ENCODE measurements at regions not wholly inside any gene's neighbourhood (a gene's known extent, or its start where the extent isn't known, plus 50 kb on each side); places are given as distances from the start of the nearest gene placed in this dataset.
A peak's percentile ranks its signal among the peaks of the same experiment; 100 is the strongest.
"Not testable (repeated sequence)": the region's sequence is repeated elsewhere in the genome, so short reads cannot be mapped to it uniquely, and the experiment has no call there.

GRCh38 chr5:174794931-174795672, 70.7 kb downstream of the MSX2 start:
- Histone ChIP-seq H3K9me3 (ENCODE audit: low read length) (no peaks in the 10 kb centered on the region), H3K9ac (ENCODE audit: low read length) (no peak overlapping the region), H3K27ac (ENCODE audit: low read length) (no peak overlapping the region), H3K4me2 (ENCODE audit: low read depth, low read length, poor library complexity, severe bottlenecking) (no peak overlapping the region), H3K9me2 (replicated peaks; ENCODE audit: insufficient read depth, low read length) (no peaks in the 10 kb centered on the region), H2AFZ (ENCODE audit: low read length) (no peak overlapping the region), H4K20me1 (ENCODE audit: insufficient read depth, low read depth, low read length) (no peaks in the 10 kb centered on the region), H3K4me1 (ENCODE audit: low read length) (no peaks in the 10 kb centered on the region), H3K4me3 (ENCODE audit: low read length) (no peak overlapping the region), H3K36me3 (ENCODE audit: insufficient read depth, low read length) (no peaks in the 10 kb centered on the region), H3K79me2 (ENCODE audit: low read length) (no peaks in the 10 kb centered on the region), H3K27me3 (ENCODE audit: low read length) (no peaks in the 10 kb centered on the region)
- DNase-seq: no peak

GRCh38 chr5:174793684-174794328, 69.4 kb downstream of the MSX2 start:
- Histone ChIP-seq H3K9me3 (ENCODE audit: low read length) (no peaks in the 10 kb centered on the region), H3K36me3 (ENCODE audit: insufficient read depth, low read length) (no peaks in the 10 kb centered on the region), H3K9me2 (replicated peaks; ENCODE audit: insufficient read depth, low read length) (no peaks in the 10 kb centered on the region), H3K79me2 (ENCODE audit: low read length) (no peaks in the 10 kb centered on the region), H2AFZ (ENCODE audit: low read length) (no peak overlapping the region), H3K9ac (ENCODE audit: low read length) (no peak overlapping the region), H3K4me3 (ENCODE audit: low read length) (no peak overlapping the region), H3K4me1 (ENCODE audit: low read length) (no peaks in the 10 kb centered on the region), H3K27me3 (ENCODE audit: low read length) (no peaks in the 10 kb centered on the region), H3K27ac (ENCODE audit: low read length) (no peak overlapping the region), H4K20me1 (ENCODE audit: insufficient read depth, low read depth, low read length) (no peaks in the 10 kb centered on the region), H3K4me2 (ENCODE audit: low read depth, low read length, poor library complexity, severe bottlenecking) (no peak overlapping the region)
- peak; percentile 84 for DNase-seq

- no peak overlapping the region for H3K4me2 ChIP-seq (ENCODE audit: low read depth, low read length, poor library complexity, severe bottlenecking)
- no peaks in the 10 kb centered on the region for H3K4me1 ChIP-seq (ENCODE audit: low read length)
- H2AFZ ChIP-seq (ENCODE audit: low read length): no peak overlapping the region
- no peak overlapping the region for H3K9ac ChIP-seq (ENCODE audit: low read length)
- H3K27me3 ChIP-seq (ENCODE audit: low read length): no peaks in the 10 kb centered on the region
- no peaks in the 10 kb centered on the region for H3K36me3 ChIP-seq (ENCODE audit: insufficient read depth, low read length)
- no peak overlapping the region for H3K4me3 ChIP-seq (ENCODE audit: low read length)
- no peaks in the 10 kb centered on the region for H3K79me2 ChIP-seq (ENCODE audit: low read length)
- no peak for DNase-seq
- H3K27ac ChIP-seq (ENCODE audit: low read length): no peak overlapping the region
- no peaks in the 10 kb centered on the region for H3K9me2 ChIP-seq (replicated peaks; ENCODE audit: insufficient read depth, low read length)
- no peaks in the 10 kb centered on the region for H3K9me3 ChIP-seq (ENCODE audit: low read length)
- H4K20me1 ChIP-seq (ENCODE audit: insufficient read depth, low read depth, low read length): no peaks in the 10 kb centered on the region
These were observed 68.7 kb downstream of the MSX2 start for GRCh38 chr5:174793076-174793475.

DNA sequence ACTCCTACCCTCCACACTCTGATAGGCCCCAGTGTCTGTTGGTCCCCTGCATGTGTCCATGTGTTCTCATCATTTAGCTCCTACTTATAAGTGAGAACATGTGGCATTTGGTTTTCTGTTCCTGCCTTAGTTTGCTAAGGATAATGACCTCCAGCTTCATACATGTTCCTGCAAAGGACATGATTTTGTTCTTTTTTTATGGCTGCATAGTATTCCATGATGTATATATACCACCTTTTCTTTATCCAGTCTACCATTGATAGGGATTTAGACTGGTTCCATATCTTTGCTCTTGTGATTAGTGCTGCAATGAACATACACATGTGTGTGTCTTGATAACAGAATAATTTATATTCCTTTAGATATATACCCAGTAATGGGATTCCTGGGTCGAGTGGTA, 67.9 kb downstream of the MSX2 start:
- not testable (repeated sequence) for H3K4me2 ChIP-seq (ENCODE audit: low read depth, low read length, poor library complexity, severe bottlenecking); H3K9ac ChIP-seq (ENCODE audit: low read length); DNase-seq; H3K36me3 ChIP-seq (ENCODE audit: insufficient read depth, low read length); H2AFZ ChIP-seq (ENCODE audit: low read length); H3K4me1 ChIP-seq (ENCODE audit: low read length); H4K20me1 ChIP-seq (ENCODE audit: insufficient read depth, low read depth, low read length); H3K79me2 ChIP-seq (ENCODE audit: low read length); H3K4me3 ChIP-seq (ENCODE audit: low read length); H3K9me2 ChIP-seq (replicated peaks; ENCODE audit: insufficient read depth, low read length); H3K27ac ChIP-seq (ENCODE audit: low read length); H3K9me3 ChIP-seq (ENCODE audit: low read length); H3K27me3 ChIP-seq (ENCODE audit: low read length)

DNA sequence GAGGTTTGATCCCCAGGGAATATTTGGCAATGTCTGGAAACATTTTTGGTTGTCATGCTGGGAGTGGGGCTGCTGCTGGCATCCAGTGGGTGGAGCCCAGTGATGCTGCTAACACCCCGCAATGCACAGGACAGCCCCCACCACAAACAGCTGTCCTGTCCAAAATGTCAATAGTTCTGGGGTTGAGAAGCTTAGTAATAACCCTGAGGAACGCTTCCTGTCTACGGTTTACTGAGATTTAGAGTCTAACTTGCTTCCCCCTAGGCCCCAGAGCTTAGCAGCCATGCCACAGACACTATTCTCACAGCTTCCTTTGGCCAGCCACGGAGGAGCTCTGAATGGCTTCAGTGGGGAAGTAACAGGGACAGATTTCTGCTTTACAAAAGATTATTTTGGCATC, 66.5 kb downstream of the MSX2 start:
- no peaks in the 10 kb centered on the region for H3K9me2 ChIP-seq (replicated peaks; ENCODE audit: insufficient read depth, low read length)
- no peaks in the 10 kb centered on the region for H3K36me3 ChIP-seq (ENCODE audit: insufficient read depth, low read length)
- no peak overlapping the region for H2AFZ ChIP-seq (ENCODE audit: low read length)
- no peak overlapping the region for H3K9ac ChIP-seq (ENCODE audit: low read length)
- H3K27me3 ChIP-seq (ENCODE audit: low read length): no peaks in the 10 kb centered on the region
- DNase-seq: no peak
- H3K4me3 ChIP-seq (ENCODE audit: low read length): no peak overlapping the region
- H3K27ac ChIP-seq (ENCODE audit: low read length): no peak overlapping the region
- no peak overlapping the region for H3K4me2 ChIP-seq (ENCODE audit: low read depth, low read length, poor library complexity, severe bottlenecking)
- H3K79me2 ChIP-seq (ENCODE audit: low read length): no peaks in the 10 kb centered on the region
- H3K4me1 ChIP-seq (ENCODE audit: low read length): no peaks in the 10 kb centered on the region
- no peaks in the 10 kb centered on the region for H4K20me1 ChIP-seq (ENCODE audit: insufficient read depth, low read depth, low read length)
- no peaks in the 10 kb centered on the region for H3K9me3 ChIP-seq (ENCODE audit: low read length)

DNA sequence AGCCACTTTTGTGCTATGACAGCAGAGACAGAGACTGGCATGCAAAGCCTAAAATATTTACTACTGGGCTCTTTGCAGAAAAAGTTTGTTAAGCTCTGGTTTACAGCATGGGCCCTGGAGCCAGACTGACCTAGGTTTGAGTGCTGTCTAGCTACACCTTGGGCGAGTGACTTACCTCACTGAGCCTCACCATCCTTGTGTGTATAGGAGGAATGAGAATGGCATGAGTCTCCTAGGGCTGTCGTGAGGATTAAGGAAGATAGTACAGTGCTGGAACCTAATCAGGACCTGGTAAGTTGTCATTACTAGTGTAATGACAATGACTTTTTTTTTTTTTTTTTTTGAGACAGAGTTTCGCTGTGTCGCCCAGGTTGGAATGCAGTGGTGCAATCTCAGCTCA, 65.2 kb downstream of the MSX2 start:
- no peak for DNase-seq
- Histone ChIP-seq H3K9me2 (replicated peaks; ENCODE audit: insufficient read depth, low read length) (no peaks in the 10 kb centered on the region), H3K36me3 (ENCODE audit: insufficient read depth, low read length) (no peaks in the 10 kb centered on the region), H3K27me3 (ENCODE audit: low read length) (no peaks in the 10 kb centered on the region), H4K20me1 (ENCODE audit: insufficient read depth, low read depth, low read length) (no peaks in the 10 kb centered on the region), H3K4me1 (ENCODE audit: low read length) (no peaks in the 10 kb centered on the region), H3K27ac (ENCODE audit: low read length) (no peak overlapping the region), H3K79me2 (ENCODE audit: low read length) (no peaks in the 10 kb centered on the region), H3K4me3 (ENCODE audit: low read length) (no peak overlapping the region), H3K9ac (ENCODE audit: low read length) (no peak overlapping the region), H3K4me2 (ENCODE audit: low read depth, low read length, poor library complexity, severe bottlenecking) (no peak overlapping the region), H2AFZ (ENCODE audit: low read length) (no peak overlapping the region), H3K9me3 (ENCODE audit: low read length) (no peaks in the 10 kb centered on the region)

- H3K36me3 ChIP-seq (ENCODE audit: insufficient read depth, low read length): no peaks in the 10 kb centered on the region
- H2AFZ ChIP-seq (ENCODE audit: low read length): no peak overlapping the region
- no peaks in the 10 kb centered on the region for H3K79me2 ChIP-seq (ENCODE audit: low read length)
- no peaks in the 10 kb centered on the region for H3K4me1 ChIP-seq (ENCODE audit: low read length)
- no peaks in the 10 kb centered on the region for H3K27me3 ChIP-seq (ENCODE audit: low read length)
- no peaks in the 10 kb centered on the region for H3K9me2 ChIP-seq (replicated peaks; ENCODE audit: insufficient read depth, low read length)
- H4K20me1 ChIP-seq (ENCODE audit: insufficient read depth, low read depth, low read length): no peaks in the 10 kb centered on the region
- no peak for DNase-seq
- H3K9me3 ChIP-seq (ENCODE audit: low read length): no peaks in the 10 kb centered on the region
- no peak overlapping the region for H3K4me2 ChIP-seq (ENCODE audit: low read depth, low read length, poor library complexity, severe bottlenecking)
- H3K9ac ChIP-seq (ENCODE audit: low read length): no peak overlapping the region
- no peak overlapping the region for H3K27ac ChIP-seq (ENCODE audit: low read length)
- no peak overlapping the region for H3K4me3 ChIP-seq (ENCODE audit: low read length)
These were observed 60.8 kb downstream of the MSX2 start for GRCh38 chr5:174785120-174785680.
